LoVo (cell line): ENCODE measurements at regions not wholly inside any gene's neighbourhood (a gene's known extent, or its start where the extent isn't known, plus 50 kb on each side); places are given as distances from the start of the nearest gene placed in this dataset.
"Not testable (repeated sequence)": the region's sequence is repeated elsewhere in the genome, so short reads cannot be mapped to it uniquely, and the experiment has no call there.

Experiments
- DNase-seq: peaks from one replicate; pipeline ENCODE4 v3.0.0-alpha.2; 2016; ENCODE audit warnings: low spot score

DNA sequence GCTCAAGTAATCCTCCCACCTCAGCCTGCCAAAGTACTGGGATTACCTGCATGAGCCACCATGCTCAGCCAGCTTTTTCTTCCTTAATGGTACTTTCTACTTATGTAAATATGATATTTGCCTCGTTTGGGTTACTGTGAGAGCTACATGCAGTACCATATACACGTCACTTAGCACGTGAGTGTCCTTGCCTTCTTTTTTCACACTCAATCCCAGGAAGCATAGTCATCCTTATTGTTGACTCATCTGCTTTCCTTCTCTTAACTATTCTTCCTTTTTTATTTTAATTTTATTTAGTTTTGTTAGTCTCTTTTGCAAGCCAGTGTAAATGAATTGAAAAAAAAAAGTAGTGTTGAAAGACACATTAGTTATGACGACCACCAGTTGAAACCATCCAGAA is 205.9 kb downstream of the HIPK3 start:
- no peak for DNase-seq

DNA sequence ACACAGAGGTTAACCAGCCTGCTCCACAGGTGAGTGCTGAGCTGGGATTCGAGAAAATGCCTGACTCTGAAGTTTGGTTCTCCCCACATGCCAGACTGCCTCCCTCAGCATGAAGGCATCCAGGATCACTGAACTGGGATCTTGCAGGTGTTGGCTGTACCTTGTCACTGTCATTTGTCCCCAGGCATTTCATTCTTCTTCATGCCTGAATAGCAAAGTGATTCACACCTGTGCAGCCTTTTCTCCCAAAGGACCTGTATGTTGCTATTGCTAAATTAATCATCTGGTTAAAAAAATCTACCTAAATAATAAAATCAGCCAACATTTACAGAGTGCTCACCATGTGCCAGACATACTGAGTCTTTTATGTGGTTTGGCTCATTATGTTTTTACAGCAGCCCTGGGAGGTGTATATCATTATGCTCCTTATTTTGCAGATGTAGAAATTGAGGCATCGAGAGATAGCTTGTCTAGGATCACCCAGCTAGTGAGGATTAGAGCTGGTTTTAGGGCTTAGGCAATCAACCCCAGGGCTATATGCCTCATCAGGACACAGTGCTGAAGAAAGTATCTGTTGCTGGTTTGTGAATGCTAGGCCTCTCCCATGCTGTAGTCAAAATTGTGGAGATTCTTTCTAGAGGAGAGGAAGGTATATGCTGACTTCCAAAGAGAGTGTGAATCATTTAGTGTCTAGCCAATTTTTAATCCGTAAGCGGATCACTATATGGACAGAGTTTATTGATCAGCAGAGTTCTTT is 204.4 kb downstream of the HIPK3 start:
- no peak for DNase-seq

DNA sequence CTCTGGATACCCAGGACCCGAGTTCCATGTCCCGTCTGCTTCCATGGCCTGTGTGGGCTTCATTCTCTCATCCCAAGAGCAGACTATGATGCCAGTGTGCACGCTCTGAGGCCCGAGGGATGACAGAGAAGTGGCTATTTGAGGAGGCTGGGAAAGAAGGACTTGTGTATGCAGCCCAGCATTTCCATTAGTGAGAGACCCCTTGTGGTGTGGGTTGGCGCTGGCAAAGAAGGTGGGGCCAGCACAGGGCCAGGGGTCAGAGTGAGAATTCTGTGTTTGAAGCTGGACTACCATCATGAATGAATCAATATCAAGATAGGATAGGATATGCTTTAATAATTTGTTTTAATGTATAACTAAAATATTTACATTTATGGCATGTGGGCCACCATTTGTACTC is 200.8 kb downstream of the HIPK3 start:
- DNase-seq = no peak

DNA sequence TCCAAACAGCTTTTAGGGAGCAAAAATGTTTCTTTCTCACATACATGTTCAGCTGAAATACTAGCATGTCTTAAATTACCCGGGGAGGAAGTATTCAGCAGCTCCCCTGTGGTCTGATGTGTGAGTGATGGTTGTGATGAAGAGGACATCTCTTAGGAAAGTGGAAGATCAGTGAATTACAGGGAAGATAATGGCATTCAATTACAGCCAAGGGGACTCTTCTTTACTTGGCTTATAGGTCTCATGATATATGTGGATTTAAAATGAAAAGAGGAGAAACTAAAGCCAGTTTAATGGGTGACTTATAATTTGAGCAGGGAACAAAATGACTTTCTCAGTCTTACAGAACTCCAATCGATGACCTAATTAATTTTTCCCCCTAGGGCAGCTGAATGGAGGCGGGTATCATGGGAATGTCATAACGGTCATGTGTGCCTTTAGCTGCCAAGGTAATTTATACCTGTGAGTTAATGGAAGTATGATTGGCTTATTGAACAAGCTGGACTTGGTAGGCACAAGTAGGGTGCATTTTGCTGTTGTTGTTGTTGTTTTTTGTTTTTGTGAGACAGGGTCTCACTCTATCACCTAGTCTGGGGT is 198.8 kb downstream of the HIPK3 start:
- DNase-seq = no peak

DNA sequence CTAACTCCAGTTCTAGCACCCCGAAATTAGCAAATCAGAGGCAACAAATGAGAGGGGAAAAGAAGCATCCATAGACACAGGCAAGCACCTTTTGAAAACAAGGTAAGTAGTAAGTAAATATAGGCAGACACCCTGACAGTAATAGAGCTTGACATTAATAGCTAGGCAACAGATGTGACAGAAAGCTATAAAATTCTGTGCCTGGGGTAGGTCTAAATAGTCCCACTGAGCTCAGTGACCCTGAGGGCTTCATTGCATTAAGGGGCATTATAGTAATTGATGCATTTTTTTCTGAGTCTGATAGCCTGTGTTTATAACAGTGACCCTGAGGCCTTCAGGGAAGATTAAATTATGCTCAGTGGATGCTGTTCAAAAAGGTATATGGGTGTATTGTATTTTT is 197.1 kb downstream of the HIPK3 start:
- no peak for DNase-seq

DNA sequence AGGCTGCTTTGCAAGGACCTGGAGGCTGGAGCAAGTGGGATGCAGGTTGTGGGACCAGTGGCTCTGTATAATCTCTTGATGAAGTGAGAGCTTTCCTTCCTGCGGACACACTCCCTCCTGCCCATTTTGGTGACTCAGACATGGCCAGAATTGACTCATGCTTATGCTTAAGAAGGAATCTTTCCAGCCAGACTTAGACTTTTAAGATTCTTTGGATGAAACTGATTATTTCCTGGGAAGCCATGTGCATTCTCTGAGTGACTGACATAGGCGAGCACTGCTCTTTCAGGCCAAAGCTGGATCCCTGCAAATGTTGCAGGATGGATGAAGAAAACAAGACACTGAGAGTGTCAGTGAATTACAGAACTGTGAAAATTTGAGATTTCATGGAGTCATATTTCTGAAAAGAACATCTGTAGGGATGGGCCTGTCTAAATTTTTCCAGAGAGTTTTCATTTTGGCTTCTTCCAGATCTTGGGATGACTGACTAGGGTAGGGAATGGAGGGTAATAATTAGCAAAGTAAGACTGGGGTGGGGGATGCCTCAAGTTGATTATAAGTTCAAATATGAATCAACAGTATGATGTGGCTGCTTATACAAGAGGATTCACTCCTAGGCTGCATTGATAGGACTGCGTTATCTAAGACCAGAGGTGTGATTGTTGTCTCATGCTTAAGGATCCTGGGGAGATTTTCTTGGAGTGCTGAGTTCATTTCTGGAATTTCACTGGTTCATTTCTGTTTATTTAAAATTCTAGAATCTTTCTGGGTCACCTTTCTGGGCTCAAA is 195.8 kb downstream of the HIPK3 start:
- no peak for DNase-seq

DNA sequence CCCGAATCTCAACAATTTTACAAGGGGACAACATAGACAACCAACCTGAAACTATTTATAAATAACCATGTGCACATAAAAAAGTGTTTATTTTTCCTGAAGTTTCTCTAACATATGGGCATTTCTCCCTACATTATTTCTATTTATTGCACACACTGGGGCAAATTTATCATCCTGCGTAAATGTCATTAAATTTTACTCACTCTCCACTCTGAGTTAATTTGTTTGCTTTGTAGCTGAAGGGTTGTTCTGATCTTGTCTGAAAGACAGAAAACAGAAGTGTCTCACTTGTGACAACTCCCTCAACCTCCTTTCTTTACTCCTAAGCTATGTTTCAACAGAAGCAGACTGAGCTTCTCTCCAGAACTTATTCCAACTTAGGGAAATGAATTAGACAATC is 194.2 kb downstream of the HIPK3 start:
- DNase-seq = no peak

DNA sequence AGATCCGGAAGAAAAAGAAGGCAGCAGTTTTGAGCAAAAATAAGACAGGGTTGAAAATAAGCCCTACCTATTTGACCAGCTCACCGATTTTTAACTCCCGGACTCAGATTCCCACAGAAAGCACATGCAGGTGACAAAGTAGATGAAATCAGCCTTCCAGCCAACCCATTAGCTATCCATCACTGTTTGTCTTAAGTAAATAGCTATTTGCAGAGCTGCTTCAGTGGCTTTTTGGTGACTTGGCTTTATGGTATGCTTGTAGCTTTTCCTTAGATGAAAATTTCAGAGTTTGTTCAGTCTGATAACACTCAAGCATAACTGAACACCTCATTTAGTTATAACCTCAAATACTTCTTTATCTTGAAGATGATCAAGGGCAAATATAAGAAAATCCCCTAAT is 192.6 kb downstream of the HIPK3 start:
- DNase-seq = no peak

DNA sequence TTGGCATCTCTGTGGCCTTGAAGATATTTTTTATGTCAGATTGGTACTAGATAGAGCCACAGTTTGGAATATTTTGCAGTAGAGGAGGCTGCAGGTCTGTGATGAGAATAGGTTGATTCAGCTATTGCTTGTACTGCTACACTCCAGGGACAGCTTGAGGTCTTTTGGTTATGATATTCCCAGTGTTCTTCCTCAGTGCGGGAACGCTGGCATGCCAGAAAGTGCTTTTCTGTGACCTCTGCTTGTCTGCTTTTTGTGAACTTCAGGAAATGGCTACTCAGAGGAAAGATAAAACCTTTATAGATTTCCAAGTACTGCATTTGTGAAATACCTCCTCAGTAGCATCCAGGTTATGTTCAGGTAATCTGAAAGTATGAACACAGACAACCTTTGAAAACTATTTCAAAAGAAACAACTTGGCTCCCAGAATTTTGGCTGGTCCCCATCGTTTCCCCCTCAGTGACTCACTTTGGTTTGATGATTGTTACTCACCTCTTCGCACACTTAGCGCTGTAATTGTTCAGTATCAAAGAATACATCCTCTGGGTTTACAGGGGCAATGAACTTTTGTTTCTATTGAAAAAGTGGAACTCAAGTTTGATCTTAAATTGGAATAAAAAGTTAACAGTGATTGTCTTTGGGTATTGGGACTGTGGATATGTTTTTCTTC is 191.4 kb downstream of the HIPK3 start:
- DNase-seq = no peak

DNA sequence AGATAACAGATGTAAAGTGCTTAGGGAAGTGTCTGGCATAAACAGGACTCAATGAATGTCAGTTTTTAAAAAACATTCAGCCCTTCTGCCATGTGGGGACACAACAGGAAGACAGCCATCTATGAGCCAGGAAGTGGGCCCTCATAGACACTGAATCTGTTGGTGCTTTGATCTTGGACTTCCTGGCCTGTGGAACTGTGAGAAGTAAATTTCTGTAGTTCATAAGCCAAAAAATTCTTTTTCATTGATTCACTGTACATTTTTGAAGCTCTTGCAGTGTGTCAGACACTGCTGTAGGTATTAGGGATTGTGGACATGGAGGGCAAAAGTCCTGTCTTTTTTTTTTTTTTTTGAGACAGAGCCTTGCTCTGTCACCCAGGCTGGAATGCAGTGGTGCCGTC is 188.6 kb downstream of the HIPK3 start:
- DNase-seq = no peak

DNA sequence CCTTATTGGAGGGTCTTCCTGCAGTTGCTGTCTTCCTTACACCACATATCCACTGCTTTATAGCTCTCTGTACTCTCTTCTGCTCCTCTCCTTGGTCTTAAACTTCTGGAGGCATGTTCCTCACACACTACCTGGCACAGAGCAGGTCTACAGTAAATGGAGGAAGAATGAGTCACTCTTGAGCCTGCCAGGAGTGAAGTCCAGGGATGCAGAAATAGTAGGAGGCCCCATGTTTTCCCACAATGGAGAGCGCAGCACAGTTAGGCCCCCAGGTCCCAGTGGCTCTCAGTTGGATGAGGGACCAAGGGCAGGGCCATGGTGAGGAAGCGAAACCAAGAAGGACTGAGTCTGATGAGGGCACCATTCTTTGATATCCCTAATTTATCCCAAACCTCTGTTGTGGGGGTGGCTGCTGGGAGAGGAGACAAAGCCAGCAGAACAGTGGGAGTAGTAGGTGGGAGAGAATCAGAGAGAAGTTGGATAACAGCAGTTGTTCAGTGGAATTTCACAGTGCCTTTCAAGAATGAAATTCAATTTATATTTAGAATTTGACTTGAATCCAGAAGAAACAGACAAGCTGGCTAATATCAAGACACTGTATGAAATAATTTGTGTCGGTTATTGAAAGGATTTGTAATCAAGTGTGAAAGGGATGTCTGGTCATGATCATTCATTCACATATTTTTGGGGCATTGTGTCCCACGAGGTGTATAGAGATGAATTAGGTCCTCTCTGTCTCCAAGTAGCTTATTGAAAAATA is 187.8 kb downstream of the HIPK3 start:
- no peak for DNase-seq

DNA sequence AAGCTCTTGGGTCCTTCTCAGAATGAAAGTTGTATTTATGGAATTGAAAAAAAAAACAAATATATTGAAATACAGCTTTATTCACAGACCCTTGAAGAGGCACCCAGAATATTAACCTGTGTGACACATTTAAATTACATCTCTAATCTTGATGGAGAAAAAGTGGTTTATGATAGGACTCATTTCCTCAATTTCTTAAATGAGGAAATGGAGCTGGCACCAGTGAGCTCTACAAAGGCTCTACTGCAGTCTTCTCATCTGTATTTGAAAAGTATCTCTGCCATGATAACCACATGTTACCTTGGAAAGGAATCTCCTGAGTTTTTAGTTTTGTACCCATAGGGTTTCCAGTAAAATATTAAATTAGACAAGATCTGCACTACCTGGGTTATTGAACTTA is 186.5 kb downstream of the HIPK3 start:
- no peak for DNase-seq

DNA sequence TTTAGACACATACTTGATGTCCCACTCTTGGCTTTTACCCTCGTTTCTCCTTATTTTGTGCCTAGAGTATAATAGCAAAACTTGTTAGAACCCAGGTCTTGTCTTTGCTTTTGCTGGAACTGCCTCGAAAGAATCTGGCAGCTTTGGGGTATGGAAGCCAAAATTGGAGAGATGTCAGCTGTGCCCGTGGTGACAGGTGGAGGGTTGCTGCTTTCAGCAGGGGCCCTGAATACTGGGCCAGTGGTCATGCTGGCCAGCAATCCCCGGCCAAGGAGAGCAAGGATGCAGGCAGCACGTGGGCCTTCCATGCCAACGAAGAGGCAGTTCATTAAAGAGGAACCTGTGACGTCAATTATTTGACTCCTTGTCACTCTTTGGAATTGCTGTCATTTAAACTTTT is 181.1 kb downstream of the HIPK3 start:
- DNase-seq = no peak

DNA sequence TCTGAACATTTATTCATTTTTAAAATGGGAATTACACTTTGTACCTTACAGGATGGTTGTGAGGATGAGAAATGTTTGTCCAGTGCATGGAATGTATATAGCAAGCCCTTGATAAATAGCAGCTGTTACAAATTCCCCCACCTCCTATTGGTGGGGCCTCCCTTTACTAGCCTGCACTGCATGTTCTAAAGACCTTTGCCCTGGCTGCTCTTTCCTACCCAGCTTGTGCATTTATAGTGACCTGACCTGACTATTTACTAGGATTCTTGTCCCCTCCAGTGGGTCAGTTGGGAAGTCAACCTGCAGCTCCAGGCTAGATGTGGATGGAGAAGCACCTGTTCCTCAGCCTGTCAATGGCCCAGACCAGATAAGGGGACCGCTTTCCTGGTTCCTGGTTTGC is 180.3 kb downstream of the HIPK3 start:
- DNase-seq = no peak

DNA sequence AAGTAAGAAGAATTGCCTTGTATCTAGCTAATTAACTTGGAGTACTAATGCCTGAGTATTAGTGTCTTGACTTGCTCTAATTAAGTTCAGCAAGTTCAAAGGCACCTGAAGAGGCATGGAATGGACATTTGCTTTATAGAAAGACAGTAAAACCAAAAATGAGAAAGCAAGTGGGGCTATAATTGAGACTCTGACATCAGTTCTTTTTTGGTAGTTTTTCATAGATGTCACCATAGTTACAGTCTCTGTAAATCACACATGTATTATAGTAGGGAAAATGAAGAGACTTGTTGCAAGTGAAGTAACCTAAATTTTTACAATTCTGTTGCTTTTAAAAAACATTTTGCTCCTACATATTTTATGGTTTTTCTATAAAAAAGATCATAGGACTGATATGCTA is 178.0 kb downstream of the HIPK3 start:
- no peak for DNase-seq

DNA sequence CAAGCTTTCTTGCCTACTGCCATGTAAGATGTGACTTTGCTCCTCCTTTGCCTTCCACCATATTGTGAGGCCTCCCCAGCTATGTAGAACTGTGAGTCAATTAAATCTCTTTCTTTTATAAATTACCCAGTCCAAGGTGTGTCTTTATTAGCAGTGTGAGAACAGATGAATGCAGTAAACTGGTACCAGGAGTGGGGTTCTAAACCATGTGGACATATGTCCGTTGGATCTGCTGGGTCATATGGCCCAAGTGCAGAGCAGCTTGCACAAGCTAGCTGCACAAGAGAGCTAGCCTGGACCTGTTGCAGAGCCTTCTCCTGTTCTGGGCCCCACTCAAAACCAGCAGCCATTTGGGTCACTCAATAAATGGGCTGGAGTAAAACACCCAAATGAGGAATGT is 177.1 kb downstream of the HIPK3 start:
- DNase-seq = no peak

DNA sequence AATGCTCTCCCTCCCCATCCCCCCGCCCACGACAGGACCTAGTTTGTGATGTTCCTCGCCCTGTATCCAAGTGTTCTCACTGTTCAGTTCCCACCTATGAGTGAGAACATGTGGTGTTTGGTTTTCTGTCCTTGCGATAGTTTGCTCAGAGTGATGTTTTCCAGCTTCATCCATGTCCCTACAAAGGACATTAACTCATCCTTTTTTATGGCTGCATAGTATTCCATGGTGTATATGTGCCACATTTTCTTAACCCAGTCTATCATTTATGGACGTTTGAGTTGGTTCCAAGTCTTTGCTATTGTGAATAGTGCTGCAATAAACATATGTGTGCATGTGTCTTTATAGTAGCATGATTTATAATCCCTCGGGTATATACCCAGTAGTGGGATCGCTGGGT is 171.3 kb downstream of the HIPK3 start:
- DNase-seq = not testable (repeated sequence)

DNA sequence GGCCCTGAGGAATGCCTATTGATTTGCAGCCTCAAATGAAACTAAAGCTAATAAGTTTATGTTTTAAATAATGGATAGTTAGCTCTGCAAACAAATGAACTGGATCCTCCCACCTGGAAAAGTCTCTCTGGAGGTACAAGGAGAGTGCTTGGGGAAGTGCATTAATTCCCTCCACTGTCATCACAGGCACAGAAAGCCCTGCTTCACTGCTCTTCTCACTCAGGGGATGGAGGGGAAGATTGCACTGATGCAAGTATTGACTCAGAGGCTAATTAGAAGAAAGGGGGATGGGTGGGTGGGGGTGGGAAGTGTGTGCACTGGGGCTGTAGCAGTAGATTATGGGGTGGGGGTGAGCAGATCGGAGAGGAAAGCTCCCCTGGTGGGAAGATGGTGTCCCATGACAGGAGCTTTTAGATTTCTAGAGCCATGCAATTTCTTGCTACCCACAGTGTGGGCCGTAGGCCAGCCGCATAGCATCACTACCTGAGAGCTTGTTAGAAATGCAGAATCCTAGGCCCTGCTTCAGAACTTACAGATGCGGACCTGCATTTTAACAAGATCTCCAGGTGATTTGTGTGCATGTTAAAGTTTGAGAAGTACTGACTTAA is 163.9 kb downstream of the HIPK3 start:
- DNase-seq = no peak

DNA sequence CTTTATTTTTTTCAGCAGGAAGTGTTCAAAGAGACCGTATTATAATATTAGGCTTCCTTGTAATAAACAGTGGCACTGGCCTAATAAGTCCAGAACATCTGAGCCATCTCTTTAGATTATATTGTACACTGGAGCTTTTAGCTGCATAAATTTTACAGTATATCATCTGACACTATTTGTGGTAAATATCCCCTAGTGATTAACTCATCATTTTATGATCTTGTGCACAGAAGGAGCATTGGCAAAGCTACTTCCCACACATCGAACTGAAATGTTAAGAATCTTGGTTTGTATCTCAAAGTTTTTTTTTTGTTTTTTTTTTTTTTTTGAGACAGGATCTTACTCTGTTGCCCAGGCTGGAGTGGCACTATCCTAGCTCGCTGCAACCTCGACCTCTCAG is 162.7 kb downstream of the HIPK3 start:
- DNase-seq = no peak

DNA sequence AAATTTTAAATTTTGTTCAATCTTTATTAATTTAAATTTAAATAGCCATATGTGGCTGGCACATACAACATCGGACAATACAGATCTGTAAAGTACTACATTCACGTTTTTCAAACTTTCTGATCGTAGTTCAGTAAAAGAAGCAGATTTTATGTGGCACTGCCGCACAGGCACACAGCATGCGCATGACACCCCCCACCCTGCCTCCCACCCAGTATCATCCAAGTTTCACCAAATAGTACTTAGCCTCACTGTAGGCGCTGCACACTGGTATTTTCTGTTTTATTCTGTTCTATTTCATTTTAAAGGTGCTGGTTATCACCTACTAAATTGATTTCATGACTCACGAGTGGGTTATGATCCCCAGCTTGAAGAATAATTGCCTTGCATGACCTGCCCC is 159.9 kb downstream of the HIPK3 start:
- DNase-seq = no peak

DNA sequence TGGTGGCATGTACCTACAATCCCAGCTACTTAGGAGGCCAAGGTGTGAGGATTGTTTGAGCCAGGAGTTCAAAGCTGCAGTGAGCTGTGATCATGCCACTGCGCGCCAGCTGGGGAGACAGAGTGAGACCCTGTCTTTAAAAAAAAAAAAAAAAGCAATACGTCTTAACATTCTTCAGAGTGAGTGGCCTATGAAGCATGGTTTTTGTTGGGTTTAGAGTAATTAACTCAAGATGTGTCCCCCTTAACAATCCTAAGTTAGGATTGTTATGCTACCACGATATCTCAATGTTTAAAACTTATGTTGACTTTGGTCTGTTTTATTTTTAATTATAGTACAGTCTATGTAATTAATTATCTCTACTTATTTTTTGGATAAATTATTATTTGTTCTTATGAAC is 156.1 kb downstream of the HIPK3 start:
- DNase-seq = no peak

DNA sequence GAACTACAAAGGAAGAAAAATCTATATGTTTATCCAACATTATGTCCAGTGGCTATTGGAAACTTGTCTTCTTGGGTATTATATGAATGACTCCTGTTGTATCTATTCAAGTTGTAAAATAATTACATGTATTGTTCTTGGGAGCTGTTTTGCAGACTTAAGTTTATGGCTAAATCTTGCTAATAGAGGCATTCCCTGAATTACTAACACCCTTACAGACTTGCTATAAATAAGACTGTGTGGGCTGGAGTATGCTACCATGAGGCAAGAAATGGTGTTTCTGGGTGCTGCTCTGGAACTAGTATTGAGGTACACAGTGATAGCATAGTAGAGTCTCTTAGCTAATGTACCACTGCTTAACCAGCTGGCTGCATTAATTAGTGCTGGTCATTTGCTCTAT is 155.1 kb downstream of the HIPK3 start:
- DNase-seq = no peak
